ENCODE measurements at regions not wholly inside any gene's neighbourhood (a gene's known extent, or its start where the extent isn't known, plus 50 kb on each side); places are given as distances from the start of the nearest gene placed in this dataset.

DNA sequence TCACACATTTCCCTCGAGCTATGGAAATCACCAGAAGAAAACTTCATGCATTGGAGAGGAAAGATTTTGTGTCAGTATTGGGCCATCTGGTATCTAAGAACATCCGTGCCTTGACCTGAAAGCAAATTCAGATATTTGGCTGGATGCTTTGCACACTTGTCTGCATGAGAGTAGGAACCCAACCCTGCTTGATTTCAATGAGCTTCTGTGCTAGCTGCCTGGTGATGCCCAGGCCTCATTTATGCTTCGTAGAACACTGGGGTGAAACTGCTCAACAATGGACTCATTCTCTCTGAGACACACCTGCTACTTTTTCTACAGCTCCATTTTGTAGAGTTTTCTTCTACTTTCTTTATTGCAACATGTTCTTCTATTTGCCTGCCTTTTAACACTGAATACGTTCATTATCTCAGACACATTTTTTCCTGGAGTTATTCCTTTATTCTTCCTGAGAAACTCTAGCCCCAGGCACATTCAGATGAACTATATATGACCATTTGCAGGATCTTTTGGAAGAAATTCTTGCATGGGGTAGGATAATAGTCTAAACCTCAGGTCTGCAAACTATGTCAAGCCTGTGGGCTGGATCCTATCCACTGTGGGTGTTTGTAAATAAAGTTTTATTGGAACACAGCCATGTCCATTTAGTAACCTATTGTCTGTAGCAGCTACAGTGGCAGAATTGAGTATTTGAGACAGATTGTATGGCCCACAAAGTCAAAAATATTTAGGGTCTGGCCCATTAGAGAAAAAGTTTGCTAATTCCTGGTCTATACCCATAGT lies 83.8 kb upstream of the CLCN4 start:
- DNase-seq (ENCODE audit: low read depth, low spot score), result no peak
- in situ Hi-C loops (cut with HindIII; ENCODE audit: low pct_unique_long_range_greater_than_20kb, low sequenced_read_pairs), result no loop called here

DNA sequence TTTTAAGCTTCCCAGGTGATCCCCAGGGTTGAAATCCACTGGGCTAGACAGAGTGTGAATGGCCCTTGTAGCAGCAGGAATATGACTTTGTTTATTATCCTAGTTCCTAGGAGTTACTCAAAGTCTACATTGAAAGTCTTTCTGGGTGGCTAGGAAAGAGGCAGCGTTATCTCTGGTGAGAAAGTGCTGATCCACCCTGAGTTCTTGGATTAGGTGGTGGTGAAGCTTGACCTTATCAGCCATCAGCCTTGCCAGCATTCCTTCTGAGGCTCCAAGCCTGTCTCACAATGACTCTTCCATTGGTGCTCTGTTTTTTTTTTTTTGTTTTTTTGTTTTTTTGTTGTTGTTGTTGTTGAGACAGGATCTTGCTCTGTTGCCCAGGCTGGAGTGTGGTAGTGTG lies 83.1 kb upstream of the CLCN4 start:
- in situ Hi-C loops (cut with HindIII; ENCODE audit: low pct_unique_long_range_greater_than_20kb, low sequenced_read_pairs), result no loop called here
- no peak for DNase-seq (ENCODE audit: low read depth, low spot score)

DNA sequence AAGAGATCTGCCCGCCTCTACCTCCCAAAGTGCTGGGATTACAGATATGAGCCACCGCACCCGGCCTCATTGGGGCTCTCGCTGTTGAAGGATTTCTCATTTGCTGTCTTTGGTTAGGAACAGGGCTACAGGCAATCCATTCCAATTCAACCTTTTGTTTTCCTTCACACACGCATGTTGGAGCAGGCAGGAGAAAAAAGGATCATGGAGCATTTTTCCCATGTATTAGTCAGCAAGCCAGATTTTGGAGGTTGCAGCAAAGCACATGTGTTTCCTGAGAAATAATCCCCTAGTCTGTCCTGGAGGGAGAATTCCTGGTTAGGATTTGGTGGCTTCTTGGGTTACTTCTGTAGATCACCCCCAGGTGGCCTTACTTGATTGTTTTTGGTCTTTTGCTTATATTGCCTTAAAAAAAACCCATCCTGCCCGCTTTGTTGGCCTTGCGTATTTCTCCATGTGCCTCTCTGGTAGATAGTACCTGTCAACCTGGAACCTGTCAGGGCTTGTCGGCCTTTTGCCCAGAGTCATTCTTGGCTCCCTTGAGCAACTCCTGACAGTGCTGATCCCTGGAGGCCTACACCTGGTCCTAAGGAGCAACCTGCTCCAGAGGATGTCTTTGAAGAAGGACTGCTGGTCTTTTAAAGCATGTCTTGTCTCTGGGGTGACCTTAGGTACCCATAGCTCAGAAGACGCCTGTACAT lies 82.4 kb upstream of the CLCN4 start:
- in situ Hi-C loops (cut with HindIII; ENCODE audit: low pct_unique_long_range_greater_than_20kb, low sequenced_read_pairs), result no loop called here
- no peak for DNase-seq (ENCODE audit: low read depth, low spot score)

DNA sequence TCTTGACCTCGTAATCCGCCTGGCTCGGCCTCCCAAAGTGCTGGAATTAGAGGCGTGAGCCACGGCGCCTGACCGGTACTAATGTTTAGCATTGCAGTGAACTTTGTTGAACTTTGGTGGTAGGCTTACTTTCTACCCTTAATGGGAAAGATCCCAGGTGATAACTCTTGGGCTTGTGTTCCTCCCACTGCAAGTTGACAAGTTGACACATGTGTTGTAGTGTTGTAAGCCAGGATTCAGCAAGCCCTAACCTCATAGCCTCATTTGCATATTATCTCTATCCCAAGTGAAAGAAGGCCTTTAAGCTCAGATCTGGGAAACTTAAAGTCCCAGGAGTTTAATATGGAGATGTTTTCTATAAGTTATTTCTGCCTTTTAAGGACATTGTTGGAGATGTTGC lies 80.0 kb upstream of the CLCN4 start:
- in situ Hi-C loops (cut with HindIII; ENCODE audit: low pct_unique_long_range_greater_than_20kb, low sequenced_read_pairs), result no loop called here

DNA sequence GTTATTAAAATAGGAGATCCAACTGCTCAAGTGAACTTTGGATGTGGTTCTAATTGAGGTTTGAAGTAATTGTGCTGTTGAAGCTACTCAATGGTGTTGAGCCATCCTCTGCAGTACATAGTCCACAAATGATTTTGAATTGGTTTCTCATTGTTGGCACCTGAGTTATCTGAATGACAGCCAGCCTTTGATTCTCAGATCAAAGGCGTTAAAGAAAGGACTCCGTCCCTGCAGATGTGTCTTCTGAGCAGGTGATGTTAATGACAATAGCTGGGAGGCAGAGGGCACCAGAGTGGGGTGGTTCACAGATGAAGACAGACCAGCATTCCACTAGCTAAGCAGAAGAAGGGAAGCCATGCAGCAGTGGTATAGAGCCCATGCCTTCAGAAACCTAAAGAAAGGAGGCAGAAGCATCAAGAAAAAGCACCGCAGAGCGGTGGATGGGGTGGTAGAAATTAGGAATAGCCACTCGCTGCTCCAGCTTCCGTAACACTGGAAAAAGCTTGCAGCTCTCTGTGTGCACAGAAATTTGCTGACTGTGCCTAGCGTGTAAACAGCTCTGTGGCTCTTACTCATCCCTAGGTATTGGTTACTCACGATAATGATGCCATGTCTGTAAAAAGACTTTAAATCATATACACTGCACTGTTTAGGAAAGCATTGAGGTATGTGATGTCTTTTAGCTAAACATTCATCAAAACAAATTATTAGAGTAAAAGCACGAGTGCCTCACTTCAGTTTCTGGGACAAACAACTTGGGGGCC lies 79.2 kb upstream of the CLCN4 start:
- in situ Hi-C loops (cut with HindIII; ENCODE audit: low pct_unique_long_range_greater_than_20kb, low sequenced_read_pairs), result no loop called here
- DNase-seq (ENCODE audit: low read depth, low spot score), result no peak

More for the DNA sequence above, 80.0 kb upstream of the CLCN4 start:
- no peak for DNase-seq (ENCODE audit: low read depth, low spot score)

DNA sequence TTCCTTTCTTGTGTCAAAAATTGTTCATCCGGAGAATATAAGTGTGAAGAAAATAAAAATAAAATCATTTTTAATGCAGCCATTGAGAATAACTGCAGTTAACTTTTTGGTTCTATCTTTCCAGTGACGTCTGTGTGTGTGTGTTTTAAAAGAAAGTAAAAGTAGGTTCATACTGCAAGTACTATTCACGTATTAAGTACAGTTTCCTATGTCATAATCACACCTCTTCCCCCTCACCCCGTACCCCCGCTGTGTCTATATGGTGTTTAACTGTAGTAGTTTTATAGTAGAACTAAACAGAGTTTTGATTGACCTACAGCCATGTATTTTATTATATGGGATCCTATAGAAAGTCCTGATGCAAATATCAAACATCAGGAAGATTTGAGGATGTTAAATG lies 78.5 kb upstream of the CLCN4 start:
- DNase-seq (ENCODE audit: low read depth, low spot score), result no peak
- in situ Hi-C loops (cut with HindIII; ENCODE audit: low pct_unique_long_range_greater_than_20kb, low sequenced_read_pairs), result no loop called here

DNA sequence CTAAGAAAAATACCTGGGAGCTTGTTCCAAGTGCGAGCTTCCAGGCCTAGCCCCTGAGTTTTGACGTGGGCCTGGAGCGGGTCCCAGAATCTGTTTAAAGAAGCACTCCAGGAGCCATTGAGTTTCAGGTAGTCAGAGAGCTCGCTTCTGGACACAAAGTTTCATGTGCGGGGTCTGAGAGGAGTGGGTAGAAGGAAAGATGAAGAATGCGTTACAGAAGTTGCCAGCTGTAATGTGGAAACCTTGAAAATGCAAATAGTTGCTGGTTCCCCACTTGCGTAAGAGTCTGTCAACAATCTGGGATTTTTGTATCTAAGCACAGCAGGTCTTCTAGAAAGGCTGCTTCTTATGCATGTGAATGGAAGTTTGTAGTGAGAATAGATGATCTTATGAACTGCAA lies 77.5 kb upstream of the CLCN4 start:
- in situ Hi-C loops (cut with HindIII; ENCODE audit: low pct_unique_long_range_greater_than_20kb, low sequenced_read_pairs), result no loop called here
- no peak for DNase-seq (ENCODE audit: low read depth, low spot score)

DNA sequence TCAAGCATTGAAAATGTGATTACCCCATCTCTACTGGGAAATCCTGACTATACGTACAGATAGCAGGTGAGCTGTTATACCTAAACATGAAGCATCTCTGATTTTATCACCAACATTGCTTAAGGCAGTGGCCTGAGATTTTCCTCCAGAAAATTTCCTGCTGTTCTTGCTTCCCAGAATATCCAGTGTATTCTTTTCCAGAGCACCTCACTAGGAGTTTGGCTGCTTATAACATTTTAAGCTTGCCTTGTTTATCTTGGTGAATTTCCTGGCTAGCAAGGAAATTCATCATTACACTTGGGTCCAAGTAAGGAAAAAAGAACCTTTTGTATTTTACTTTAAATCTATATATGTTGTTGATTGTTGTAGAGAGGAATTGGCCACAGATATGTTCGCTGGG lies 73.0 kb upstream of the CLCN4 start:
- in situ Hi-C loops (cut with HindIII; ENCODE audit: low pct_unique_long_range_greater_than_20kb, low sequenced_read_pairs), result no loop called here
- no peak for DNase-seq (ENCODE audit: low read depth, low spot score)

DNA sequence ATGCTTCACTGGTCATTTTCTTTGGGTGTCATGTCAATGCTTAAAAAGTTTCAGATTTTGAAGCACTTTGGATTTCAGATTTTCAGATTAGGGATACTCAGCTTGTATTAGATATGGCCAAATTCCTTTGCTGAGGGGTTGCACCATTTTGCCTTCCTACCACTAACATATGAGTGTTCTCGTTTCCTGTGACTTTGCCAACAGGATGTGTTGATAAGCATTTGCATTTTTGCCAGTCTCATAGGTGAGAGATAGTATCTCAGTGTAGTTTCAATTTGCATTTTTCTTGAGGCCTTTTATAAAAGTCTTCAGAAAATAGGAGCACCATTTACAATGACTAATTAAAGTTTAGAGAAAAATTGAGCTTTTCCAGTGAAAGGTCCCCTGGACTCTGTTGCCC lies 71.6 kb upstream of the CLCN4 start:
- in situ Hi-C loops (cut with HindIII; ENCODE audit: low pct_unique_long_range_greater_than_20kb, low sequenced_read_pairs), result no loop called here
- no peak for DNase-seq (ENCODE audit: low read depth, low spot score)

DNA sequence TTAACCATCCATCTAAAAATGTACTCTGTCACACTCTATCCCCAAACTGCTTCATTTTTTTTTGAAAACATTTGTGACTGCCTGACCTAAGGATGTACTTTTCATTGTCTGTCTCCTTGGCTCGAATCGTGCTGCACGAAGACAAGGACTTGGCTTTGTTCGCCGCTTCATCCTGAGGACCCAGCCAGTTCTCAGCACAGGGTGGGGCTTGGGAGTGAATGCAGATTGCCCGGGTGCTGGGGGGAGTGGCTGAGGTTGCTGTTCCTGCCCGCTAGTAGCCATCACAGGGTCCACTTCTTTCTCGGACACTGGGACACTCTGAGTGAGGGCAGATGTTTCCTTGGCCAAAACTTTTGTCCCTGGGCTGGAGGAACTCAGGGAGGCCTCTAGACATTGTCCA lies 70.1 kb upstream of the CLCN4 start:
- no peak for DNase-seq (ENCODE audit: low read depth, low spot score)
- in situ Hi-C loops (cut with HindIII; ENCODE audit: low pct_unique_long_range_greater_than_20kb, low sequenced_read_pairs), result no loop called here

DNA sequence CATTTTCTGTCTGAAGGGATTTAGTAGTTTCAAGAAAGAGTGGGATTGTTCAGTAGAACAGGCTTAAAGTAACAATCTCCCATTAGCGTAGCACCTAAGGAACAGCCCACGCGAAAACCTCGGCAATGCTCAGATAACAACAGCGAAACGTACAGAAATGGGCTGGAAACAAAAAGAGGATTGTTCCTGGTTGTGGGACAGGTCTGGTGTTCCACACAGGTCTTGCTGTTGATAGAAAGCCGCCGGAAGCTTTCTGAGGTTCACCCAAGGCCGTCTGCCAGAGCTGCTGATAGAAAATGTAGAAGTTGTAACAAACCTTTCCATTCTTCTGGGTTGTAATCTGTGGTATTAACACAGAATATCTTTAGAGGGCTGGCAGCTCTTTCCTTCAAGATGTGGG lies 69.4 kb upstream of the CLCN4 start:
- peak; percentile 12 for DNase-seq (ENCODE audit: low read depth, low spot score)
- in situ Hi-C loops (cut with HindIII; ENCODE audit: low pct_unique_long_range_greater_than_20kb, low sequenced_read_pairs), result no loop called here

DNA sequence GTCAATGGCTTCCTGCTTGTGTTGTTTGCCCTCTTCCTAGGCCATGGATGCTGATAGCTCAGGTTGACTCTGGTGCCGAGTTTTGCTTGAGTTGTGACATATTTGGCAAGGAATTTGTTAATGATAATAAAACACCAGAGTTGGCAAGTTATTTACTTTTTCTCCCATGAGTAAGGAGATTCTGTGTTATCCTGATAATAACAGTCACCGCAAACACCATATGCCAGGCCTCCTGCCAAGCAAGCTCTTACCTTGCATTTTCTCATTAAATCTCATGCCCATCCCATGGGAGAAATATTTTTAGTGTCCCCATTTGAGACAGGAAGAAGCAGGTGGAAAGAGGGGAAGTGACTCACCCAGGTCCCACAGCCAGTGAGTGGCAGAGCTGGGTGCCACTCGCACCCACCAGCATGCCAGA lies 67.4 kb upstream of the CLCN4 start:
- DNase-seq (ENCODE audit: low read depth, low spot score), result no peak
- in situ Hi-C loops (cut with HindIII; ENCODE audit: low pct_unique_long_range_greater_than_20kb, low sequenced_read_pairs), result no loop called here

DNA sequence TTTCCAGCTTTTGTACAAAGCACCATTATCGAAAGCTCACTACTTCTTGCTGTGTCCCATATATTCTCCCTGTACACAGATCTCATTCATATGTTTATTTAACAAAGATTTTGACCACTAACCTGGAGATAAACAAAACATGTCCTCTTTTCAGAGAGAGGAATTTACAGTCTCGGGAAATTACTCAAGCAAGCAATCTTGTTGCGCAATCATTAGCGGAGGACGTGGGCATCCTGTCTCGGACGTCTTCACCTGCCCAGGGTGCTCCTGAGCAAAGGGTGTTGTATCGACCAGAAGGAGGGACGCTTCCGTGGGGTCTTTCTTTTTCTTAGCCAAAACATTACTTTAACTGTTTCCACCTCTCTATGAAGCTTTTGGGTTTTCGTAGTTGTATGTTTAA lies 66.5 kb upstream of the CLCN4 start:
- no peak for DNase-seq (ENCODE audit: low read depth, low spot score)
- in situ Hi-C loops (cut with HindIII; ENCODE audit: low pct_unique_long_range_greater_than_20kb, low sequenced_read_pairs), result no loop called here

DNA sequence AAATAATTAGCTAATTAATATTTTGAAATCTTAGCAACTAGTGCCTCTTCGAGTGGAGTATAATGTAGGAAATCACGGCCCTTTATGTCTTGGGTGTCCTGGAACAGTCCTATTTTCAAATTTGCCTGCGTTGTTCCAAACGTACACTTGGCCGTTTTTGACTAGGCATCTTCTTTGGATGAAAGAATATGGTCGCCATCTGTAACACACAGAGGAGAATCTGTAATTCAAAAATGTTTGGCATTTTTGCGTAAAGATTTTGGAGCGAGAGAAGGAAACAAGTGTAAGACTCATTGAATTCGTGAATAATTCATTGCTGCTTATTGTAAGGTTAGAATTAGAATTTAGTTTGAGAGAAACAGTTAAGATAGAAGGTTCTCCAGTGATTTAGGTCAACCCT lies 61.5 kb upstream of the CLCN4 start:
- in situ Hi-C loops (cut with HindIII; ENCODE audit: low pct_unique_long_range_greater_than_20kb, low sequenced_read_pairs), result no loop called here
- DNase-seq (ENCODE audit: low read depth, low spot score), result no peak

DNA sequence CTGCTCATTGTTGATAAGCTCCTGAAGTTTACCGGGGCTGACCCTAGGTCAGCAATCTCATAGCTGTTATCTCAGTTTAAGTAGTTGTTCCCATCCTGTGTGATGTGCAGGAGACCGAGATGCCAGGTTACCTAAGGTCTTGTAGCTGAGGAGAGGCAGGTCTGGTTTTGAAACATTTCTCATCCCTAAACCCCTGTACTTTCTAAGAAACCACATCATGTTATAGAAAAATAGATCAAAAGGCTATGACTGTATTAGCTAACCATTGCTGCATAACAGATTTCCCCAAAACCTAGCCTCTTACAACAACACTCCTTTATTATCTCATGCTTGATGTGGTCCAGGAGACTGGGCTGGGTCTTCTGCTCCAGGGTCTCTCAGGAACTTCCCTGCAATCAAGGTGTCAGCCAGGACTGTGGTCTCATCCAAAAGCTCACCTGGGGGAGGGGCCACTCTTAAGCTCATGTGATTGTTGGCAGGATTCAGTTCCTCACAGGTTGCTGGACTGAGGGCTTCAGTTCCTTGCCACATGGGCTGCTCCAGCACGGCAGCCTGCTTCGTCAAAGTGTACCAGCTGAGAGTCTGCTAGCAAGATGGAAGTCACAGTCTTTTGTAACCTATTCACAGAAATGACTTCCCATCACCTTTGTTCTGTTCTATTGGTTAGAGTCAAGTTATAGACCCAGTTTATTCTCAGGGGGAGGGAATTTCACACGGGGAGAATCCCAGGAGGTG lies 60.9 kb upstream of the CLCN4 start:
- DNase-seq (ENCODE audit: low read depth, low spot score), result no peak
- in situ Hi-C loops (cut with HindIII; ENCODE audit: low pct_unique_long_range_greater_than_20kb, low sequenced_read_pairs), result no loop called here

DNA sequence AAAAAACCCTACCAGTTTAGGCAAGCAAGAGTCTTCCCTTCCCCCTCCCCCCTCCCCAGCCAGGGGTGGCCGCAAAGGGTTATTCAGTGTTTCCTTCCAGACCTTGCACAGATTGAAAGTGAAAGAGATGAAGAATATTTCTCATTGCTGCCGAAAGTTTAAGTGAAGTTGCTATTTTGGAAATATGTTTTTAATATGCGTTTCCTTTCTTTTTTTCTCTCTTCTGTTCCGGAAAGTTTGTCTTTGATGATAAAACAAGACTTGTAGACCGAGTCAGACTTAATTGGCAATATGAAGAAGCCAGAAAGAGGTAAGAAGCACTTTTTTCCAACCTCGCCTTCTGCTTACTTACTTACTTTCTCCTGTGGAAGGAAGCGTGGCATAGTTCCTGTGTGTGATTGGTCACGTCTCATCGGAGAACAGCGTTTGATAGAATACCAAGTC lies 58.5 kb upstream of the CLCN4 start:
- in situ Hi-C loops (cut with HindIII; ENCODE audit: low pct_unique_long_range_greater_than_20kb, low sequenced_read_pairs), result no loop called here
- no peak for DNase-seq (ENCODE audit: low read depth, low spot score)

DNA sequence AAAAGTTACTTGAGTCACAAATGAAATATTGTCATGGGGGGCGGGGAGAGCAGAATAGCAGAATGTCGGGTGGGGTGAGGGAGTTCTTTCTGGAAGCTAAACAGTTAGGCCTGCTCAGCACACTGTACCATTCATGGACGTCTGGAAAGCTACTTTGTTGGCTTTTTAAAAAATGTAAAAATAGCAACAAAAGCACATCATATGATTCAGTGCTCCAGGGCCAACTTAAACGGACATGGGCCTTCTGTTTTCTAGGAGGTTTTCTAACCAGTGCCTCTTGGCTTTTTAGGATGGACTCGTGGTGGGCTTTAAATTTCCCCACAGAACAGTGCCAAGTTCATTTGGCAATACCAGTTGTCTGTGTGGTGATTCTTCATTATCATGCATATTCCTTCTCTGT lies 57.4 kb upstream of the CLCN4 start:
- peak; percentile 4 for DNase-seq (ENCODE audit: low read depth, low spot score)
- in situ Hi-C loops (cut with HindIII; ENCODE audit: low pct_unique_long_range_greater_than_20kb, low sequenced_read_pairs), result no loop called here

DNA sequence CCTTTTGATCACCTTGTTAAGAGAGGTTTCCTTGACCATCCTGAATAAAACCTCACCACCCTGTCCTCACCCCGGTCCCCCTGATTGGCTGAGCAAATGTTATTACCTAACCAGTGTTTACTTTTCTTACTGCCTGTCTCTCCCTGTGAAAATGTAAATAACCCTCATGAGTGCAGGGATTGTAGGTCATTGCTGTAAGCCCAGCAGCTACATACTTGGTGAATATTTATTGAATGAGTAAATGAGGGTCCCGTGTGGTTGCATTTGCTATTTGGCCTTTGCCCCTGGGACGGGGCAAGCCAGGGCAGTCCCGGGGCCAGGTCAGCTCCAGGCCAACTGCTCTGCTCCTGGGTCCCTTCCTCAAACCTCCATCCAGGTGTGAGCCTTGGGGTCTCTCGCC lies 55.5 kb upstream of the CLCN4 start:
- DNase-seq (ENCODE audit: low read depth, low spot score), result no peak
- in situ Hi-C loops (cut with HindIII; ENCODE audit: low pct_unique_long_range_greater_than_20kb, low sequenced_read_pairs), result no loop called here
